IMR-90 (cell line): ENCODE measurements at regions not wholly inside any gene's neighbourhood (a gene's known extent, or its start where the extent isn't known, plus 50 kb on each side); places are given as distances from the start of the nearest gene placed in this dataset.

Experiments
- ATAC-seq: fragments of 200-7000 bp; cut with Tn5 transposase; 2 replicates; pipeline ENCODE4 v1.9.1; 2020; ENCODE audit warnings: low read depth, mild to moderate bottlenecking, moderate library complexity
- BruUV-seq: library from RNA; stranded (reverse); fragments of 400-500 nt; replicated peaks from 2 replicates; lab custom pipeline; 2021; lab: Mats Ljungman, UMichigan
- CTCF ChIA-PET: fragments of 300-600 bp; formaldehyde crosslinking; extraction: SDS; loops from one replicate; lab custom pipeline; 2021; ENCODE audit warnings: antibody characterized with exemption; lab: Yijun Ruan, JAX
- POLR2A ChIA-PET: fragments of 300-600 bp; sonication (Branson Sonifier 250); formaldehyde crosslinking; loops from one replicate; lab custom pipeline; 2022; ENCODE audit warnings: antibody characterized with exemption; ENCODE audit not compliant: unreplicated experiment; lab: Charles Lee
- DNase-seq: peaks from one replicate; pipeline ENCODE4 v3.0.0; 2013
- H2AFZ ChIP-seq: replicated peaks from 2 replicates; pipeline ENCODE3; 2013; ENCODE audit warnings: low read length, mild to moderate bottlenecking; ENCODE audit not compliant: poor library complexity
- H2AK5ac ChIP-seq: 2 replicates; pipeline ENCODE4 v1.6.1; 2013; ENCODE audit warnings: low read depth, low read length, inconsistent platforms
- H2AK9ac ChIP-seq: replicated peaks from 2 replicates; pipeline ENCODE3; 2013; ENCODE audit warnings: mild to moderate bottlenecking, low read depth, low read length, moderate library complexity; ENCODE audit not compliant: poor library complexity
- H2BK120ac ChIP-seq: 2 replicates; pipeline ENCODE4 v1.6.1; 2013; ENCODE audit warnings: low read depth, low read length, inconsistent platforms
- H2BK15ac ChIP-seq: 3 replicates; pipeline ENCODE4 v1.6.1; 2013; ENCODE audit warnings: low read depth, low read length, inconsistent platforms
- H2BK20ac ChIP-seq: 2 replicates; pipeline ENCODE4 v1.6.1; 2013; ENCODE audit warnings: low read depth, mild to moderate bottlenecking, inconsistent platforms, low read length, moderate library complexity
- H2BK5ac ChIP-seq: 2 replicates; pipeline ENCODE4 v1.6.1; 2013; ENCODE audit warnings: mild to moderate bottlenecking, low read depth, low read length, inconsistent platforms; ENCODE audit not compliant: poor library complexity, severe bottlenecking
- H3K14ac ChIP-seq: replicated peaks from 2 replicates; pipeline ENCODE4 v1.6.1; 2013; ENCODE audit warnings: low read depth, low read length, inconsistent platforms
- H3K18ac ChIP-seq: 2 replicates; pipeline ENCODE4 v1.6.1; 2013; ENCODE audit warnings: low read depth, low read length, control low read depth
- H3K23ac ChIP-seq: 2 replicates; pipeline ENCODE4 v1.6.1; 2013; ENCODE audit warnings: low read depth, low read length, inconsistent platforms
- H3K27ac ChIP-seq: 2 replicates; pipeline ENCODE4 v1.5.1; 2013; ENCODE audit warnings: mild to moderate bottlenecking, control low read depth, low read length; ENCODE audit not compliant: insufficient read depth
- H3K27me3 ChIP-seq: 2 replicates; pipeline ENCODE4 v1.6.1; 2013; ENCODE audit warnings: low read length; ENCODE audit not compliant: control insufficient read depth, insufficient read depth
- H3K36me3 ChIP-seq: 2 replicates; pipeline ENCODE4 v1.6.1; 2013; ENCODE audit warnings: low read length, mixed read lengths; ENCODE audit not compliant: control insufficient read depth, insufficient read depth
- H3K4ac ChIP-seq: 2 replicates; pipeline ENCODE4 v1.6.1; 2013; ENCODE audit warnings: low read depth, low read length, inconsistent platforms
- H3K4me1 ChIP-seq: 2 replicates; pipeline ENCODE4 v1.6.1; 2013; ENCODE audit warnings: low read length, mixed read lengths; ENCODE audit not compliant: control insufficient read depth, insufficient read depth
- H3K4me2 ChIP-seq: 2 replicates; pipeline ENCODE4 v1.6.1; 2013; ENCODE audit warnings: low read depth, mild to moderate bottlenecking, control low read depth, low read length, moderate library complexity
- H3K4me3 ChIP-seq: 2 replicates; pipeline ENCODE4 v1.5.1; 2013; ENCODE audit warnings: low read depth, mild to moderate bottlenecking, control low read depth, low read length, moderate library complexity; ENCODE audit not compliant: insufficient read depth
- H3K56ac ChIP-seq: 2 replicates; pipeline ENCODE4 v1.6.1; 2013; ENCODE audit warnings: low read length, inconsistent platforms; ENCODE audit not compliant: insufficient read depth; ENCODE audit errors: extremely low read depth
- H3K79me1 ChIP-seq, 2 experiments: 2 replicates each; pipeline ENCODE4 v1.6.1; 2013; ENCODE audit warnings: low read length in 2 of 2, inconsistent platforms in 1 of 2, low read depth in 1 of 2
- H3K9ac ChIP-seq: 2 replicates; pipeline ENCODE4 v1.6.1; 2013; ENCODE audit warnings: low read depth, low read length, control low read depth
- H3K9me1 ChIP-seq: 2 replicates; pipeline ENCODE4 v1.6.1; 2013; ENCODE audit warnings: low read length, inconsistent platforms; ENCODE audit not compliant: insufficient read depth
- H3K9me3 ChIP-seq: 2 replicates; pipeline ENCODE4 v1.6.1; 2013; ENCODE audit warnings: low read length; ENCODE audit not compliant: control insufficient read depth, insufficient read depth
- H4K20me1 ChIP-seq: 2 replicates; pipeline ENCODE4 v1.6.1; 2013; ENCODE audit warnings: low read length, inconsistent platforms; ENCODE audit not compliant: insufficient read depth
- H4K5ac ChIP-seq: 2 replicates; pipeline ENCODE4 v1.6.1; 2013; ENCODE audit warnings: mild to moderate bottlenecking, low read depth, low read length, control low read depth
- H4K8ac ChIP-seq, 2 experiments: 2 replicates each; pipeline ENCODE4 v1.6.1; 2013; ENCODE audit warnings: low read depth in 2 of 2, low read length in 2 of 2, control low read depth in 1 of 2, inconsistent platforms in 1 of 2
- H4K91ac ChIP-seq: 2 replicates; pipeline ENCODE4 v1.6.1; 2013; ENCODE audit warnings: low read depth, low read length, inconsistent platforms; ENCODE audit not compliant: insufficient read depth
- BHLHE40 ChIP-seq: fragments of 150-350 bp; IDR thresholded peaks from 2 replicates; pipeline ENCODE4 v1.6.1; 2016; ENCODE audit warnings: mild to moderate bottlenecking, low read depth, low read length
- CHD1 ChIP-seq: IDR thresholded peaks from 2 replicates; pipeline ENCODE4 v1.6.1; 2012; ENCODE audit warnings: low read depth, low read length, improper control_type of control experiment
- FOS ChIP-seq: fragments of 150-350 bp; IDR thresholded peaks from 2 replicates; pipeline ENCODE4 v1.6.1; 2016; ENCODE audit warnings: low read depth, low read length
- MAFK ChIP-seq: IDR thresholded peaks from 2 replicates; pipeline ENCODE4 v1.6.1; 2012; ENCODE audit warnings: low read depth, low read length, improper control_type of control experiment
- MAZ ChIP-seq: IDR thresholded peaks from 2 replicates; pipeline ENCODE4 v1.6.1; 2012; ENCODE audit warnings: low read depth, mild to moderate bottlenecking, low read length, improper control_type of control experiment, moderate library complexity, borderline replicate concordance
- MXI1 ChIP-seq: IDR thresholded peaks from 2 replicates; pipeline ENCODE4 v1.6.1; 2012; ENCODE audit warnings: low read depth, mild to moderate bottlenecking, low read length, moderate library complexity, borderline replicate concordance
- NFE2L2 ChIP-seq: fragments of 150-350 bp; IDR thresholded peaks from 2 replicates; pipeline ENCODE4 v1.6.1; 2016; ENCODE audit warnings: low read depth, mild to moderate bottlenecking, low read length
- RAD21 ChIP-seq: IDR thresholded peaks from 2 replicates; pipeline ENCODE4 v1.6.1; 2012; ENCODE audit warnings: low read length, improper control_type of control experiment
- RCOR1 ChIP-seq: IDR thresholded peaks from 2 replicates; pipeline ENCODE4 v1.6.1; 2012; ENCODE audit warnings: mild to moderate bottlenecking, low read length, improper control_type of control experiment; ENCODE audit not compliant: insufficient replicate concordance
- RFX5 ChIP-seq: IDR thresholded peaks from 2 replicates; pipeline ENCODE4 v1.8.0; 2012; ENCODE audit warnings: low read depth, mild to moderate bottlenecking, low read length, moderate library complexity
- SMC3 ChIP-seq: fragments of 150-350 bp; IDR thresholded peaks from 2 replicates; pipeline ENCODE4 v1.6.1; 2016; ENCODE audit warnings: low read depth, mild to moderate bottlenecking, antibody characterized with exemption, low read length, moderate library complexity
- WGBS, 2 experiments: methylation state at CpG; one replicate each; pipeline versions ENCODE4 v1.1.5 to v1.1.7; 2013; ENCODE audit warnings: missing lambda C conversion rate in 2 of 2; ENCODE audit not compliant: insufficient read length in 1 of 2; ENCODE audit errors: extremely low coverage in 2 of 2; 5-methylcytosine and 5-hydroxymethylcytosine counted together
- dilution Hi-C: fragments of 300-500 bp; cut with HindIII; formaldehyde crosslinking; loops from one replicate; pipeline ENCODE4 v1.14.3; 2018; ENCODE audit warnings: low sequenced_read_pairs; ENCODE audit not compliant: unreplicated experiment
- in situ Hi-C: fragments of 300-500 bp; cut with MboI; formaldehyde crosslinking; loops from 3 replicates; pipeline ENCODE4 v1.14.3; 2019; ENCODE audit warnings: low sequenced_read_pairs, inconsistent platforms, mixed read lengths
- intact Hi-C: fragments of 100-400 bp; cut with micrococcal nuclease; formaldehyde crosslinking; loops from 2 replicates; pipeline ENCODE4 v1.10.0; 2022
- TF ChIP-seq, protein P1 (sequence below): fragments of 150-350 bp; IDR thresholded peaks from 2 replicates; pipeline ENCODE4 v1.6.1; 2017; ENCODE audit warnings: mild to moderate bottlenecking, antibody characterized with exemption, low read length, low read depth
- TF ChIP-seq, protein P2 (sequence below): conservative IDR thresholded peaks from 2 replicates; pipeline ENCODE4 v1.5.1; 2012; ENCODE audit warnings: mild to moderate bottlenecking, low read depth, low read length, improper control_type of control experiment
- TF ChIP-seq, protein P3 (sequence below): fragments of 150-350 bp; IDR thresholded peaks from 2 replicates; pipeline ENCODE4 v1.6.1; 2016; ENCODE audit warnings: low read depth, mild to moderate bottlenecking, low read length, moderate library complexity, borderline replicate concordance

DNA sequence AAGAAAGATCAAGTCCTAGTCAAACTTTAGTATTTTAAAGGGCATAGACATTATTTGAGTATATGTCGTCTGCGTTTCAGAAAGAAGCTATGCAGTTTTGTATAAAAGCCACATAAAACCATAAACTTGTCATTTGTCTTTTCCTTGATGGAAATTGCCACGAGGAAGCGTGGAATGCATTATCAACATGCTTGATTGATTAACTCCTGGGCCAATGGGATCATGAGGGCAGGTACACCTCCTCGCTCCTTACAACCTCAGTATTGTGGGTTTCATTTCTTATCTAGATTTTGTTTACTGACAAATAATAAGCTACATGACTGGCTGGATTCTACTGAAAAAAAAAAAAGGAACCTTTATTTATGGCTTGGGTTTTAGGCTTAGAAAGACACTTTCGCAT is 122.5 kb upstream of the RFX3 start:
- TF ChIP-seq MXI1 (no peak), BHLHE40 (no peak), MAFK (no peak), RFX5 (no peak), RCOR1 (no peak), SMC3 (no peak), FOS (no peak), NFE2L2 (no peak), CHD1 (no peak), MAZ (no peak), RAD21 (no peak)
- TF ChIP-seq, protein P1, sequence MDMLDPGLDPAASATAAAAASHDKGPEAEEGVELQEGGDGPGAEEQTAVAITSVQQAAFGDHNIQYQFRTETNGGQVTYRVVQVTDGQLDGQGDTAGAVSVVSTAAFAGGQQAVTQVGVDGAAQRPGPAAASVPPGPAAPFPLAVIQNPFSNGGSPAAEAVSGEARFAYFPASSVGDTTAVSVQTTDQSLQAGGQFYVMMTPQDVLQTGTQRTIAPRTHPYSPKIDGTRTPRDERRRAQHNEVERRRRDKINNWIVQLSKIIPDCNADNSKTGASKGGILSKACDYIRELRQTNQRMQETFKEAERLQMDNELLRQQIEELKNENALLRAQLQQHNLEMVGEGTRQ: no peak
- TF ChIP-seq, protein P2, sequence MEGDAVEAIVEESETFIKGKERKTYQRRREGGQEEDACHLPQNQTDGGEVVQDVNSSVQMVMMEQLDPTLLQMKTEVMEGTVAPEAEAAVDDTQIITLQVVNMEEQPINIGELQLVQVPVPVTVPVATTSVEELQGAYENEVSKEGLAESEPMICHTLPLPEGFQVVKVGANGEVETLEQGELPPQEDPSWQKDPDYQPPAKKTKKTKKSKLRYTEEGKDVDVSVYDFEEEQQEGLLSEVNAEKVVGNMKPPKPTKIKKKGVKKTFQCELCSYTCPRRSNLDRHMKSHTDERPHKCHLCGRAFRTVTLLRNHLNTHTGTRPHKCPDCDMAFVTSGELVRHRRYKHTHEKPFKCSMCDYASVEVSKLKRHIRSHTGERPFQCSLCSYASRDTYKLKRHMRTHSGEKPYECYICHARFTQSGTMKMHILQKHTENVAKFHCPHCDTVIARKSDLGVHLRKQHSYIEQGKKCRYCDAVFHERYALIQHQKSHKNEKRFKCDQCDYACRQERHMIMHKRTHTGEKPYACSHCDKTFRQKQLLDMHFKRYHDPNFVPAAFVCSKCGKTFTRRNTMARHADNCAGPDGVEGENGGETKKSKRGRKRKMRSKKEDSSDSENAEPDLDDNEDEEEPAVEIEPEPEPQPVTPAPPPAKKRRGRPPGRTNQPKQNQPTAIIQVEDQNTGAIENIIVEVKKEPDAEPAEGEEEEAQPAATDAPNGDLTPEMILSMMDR: no peak
- TF ChIP-seq, protein P3, sequence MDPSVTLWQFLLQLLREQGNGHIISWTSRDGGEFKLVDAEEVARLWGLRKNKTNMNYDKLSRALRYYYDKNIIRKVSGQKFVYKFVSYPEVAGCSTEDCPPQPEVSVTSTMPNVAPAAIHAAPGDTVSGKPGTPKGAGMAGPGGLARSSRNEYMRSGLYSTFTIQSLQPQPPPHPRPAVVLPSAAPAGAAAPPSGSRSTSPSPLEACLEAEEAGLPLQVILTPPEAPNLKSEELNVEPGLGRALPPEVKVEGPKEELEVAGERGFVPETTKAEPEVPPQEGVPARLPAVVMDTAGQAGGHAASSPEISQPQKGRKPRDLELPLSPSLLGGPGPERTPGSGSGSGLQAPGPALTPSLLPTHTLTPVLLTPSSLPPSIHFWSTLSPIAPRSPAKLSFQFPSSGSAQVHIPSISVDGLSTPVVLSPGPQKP: no peak
- Histone ChIP-seq H3K79me1 (no peaks in the 10 kb centered on the region), H2AK5ac (no peak overlapping the region), H3K4me1 (no peaks in the 10 kb centered on the region), H3K56ac (no peak overlapping the region), H2AFZ (no peak overlapping the region), H3K9me3 (no peaks in the 10 kb centered on the region), H3K36me3 (no peaks in the 10 kb centered on the region), H4K91ac (no peak overlapping the region), H2BK120ac (no peak overlapping the region), H3K4me3 (no peak overlapping the region), H2BK15ac (no peak overlapping the region), H2AK9ac (no peak overlapping the region), H3K27ac (no peak overlapping the region), H4K8ac (no peak overlapping the region), H2BK20ac (no peak overlapping the region), H3K27me3 (peaks cover 2% of the 10 kb centered on the region; the same call in 1 of the 2 replicates), H3K4me2 (no peak overlapping the region), H3K9me1 (no peaks in the 10 kb centered on the region), H3K23ac (no peak overlapping the region), H3K4ac (no peak overlapping the region), H2BK5ac (no peak overlapping the region), H3K9ac (no peak overlapping the region), H3K14ac (no peak overlapping the region), H3K18ac (no peak overlapping the region), H4K20me1 (no peaks in the 10 kb centered on the region), H4K5ac (no peak overlapping the region)
- no peak for ATAC-seq
- POLR2A ChIA-PET: no interaction called here
- CTCF ChIA-PET: no interaction called here
- dilution Hi-C loops: no loop called here
- WGBS, 2 experiments: no CpG with 5 or more reads among the region's 6 CpGs
- intact Hi-C loops: no loop called here
- no peak for DNase-seq
- no TSS peak for BruUV-seq
- in situ Hi-C loops: no loop called here
